GOT3 (cell line): ENCODE measurements at regions not wholly inside any gene's neighbourhood (a gene's known extent, or its start where the extent isn't known, plus 50 kb on each side); places are given as distances from the start of the nearest gene placed in this dataset.
"Not testable (repeated sequence)": the region's sequence is repeated elsewhere in the genome, so short reads cannot be mapped to it uniquely, and the experiment has no call there.

Experiments used
- DNase-seq: peaks from one replicate; lab custom pipeline; 2025; ENCODE audit warnings: mixed read lengths; lab: John Stamatoyannopoulos, UW

GRCh38 chrX:40530509-40530908 lies 50.3 kb upstream of the ATP6AP2 start:
- no peak for DNase-seq

GRCh38 chrX:40527543-40527942 lies 53.2 kb upstream of the ATP6AP2 start:
- no peak for DNase-seq

GRCh38 chrX:40526412-40526811 lies 54.4 kb upstream of the ATP6AP2 start:
- no peak for DNase-seq

- DNase-seq, result not testable (repeated sequence)
These were observed 54.9 kb upstream of the ATP6AP2 start for GRCh38 chrX:40525901-40526300.

GRCh38 chrX:40524423-40524822 lies 56.3 kb upstream of the ATP6AP2 start:
- no peak for DNase-seq

- no peak for DNase-seq
These were observed 56.9 kb upstream of the ATP6AP2 start for GRCh38 chrX:40523852-40524251.

GRCh38 chrX:40521868-40522450 lies 58.8 kb upstream of the ATP6AP2 start:
- DNase-seq, result no peak

- no peak for DNase-seq
These were observed 66.4 kb upstream of the ATP6AP2 start for GRCh38 chrX:40514376-40514775.

- no peak for DNase-seq
These were observed 66.9 kb upstream of the ATP6AP2 start for GRCh38 chrX:40513835-40514234.

GRCh38 chrX:40513012-40513411 lies 67.8 kb upstream of the ATP6AP2 start:
- DNase-seq, result no peak

- DNase-seq, result no peak
These were observed 69.5 kb upstream of the ATP6AP2 start for GRCh38 chrX:40511258-40511657.

GRCh38 chrX:40508560-40508959 lies 72.2 kb upstream of the ATP6AP2 start:
- no peak for DNase-seq

GRCh38 chrX:40506201-40506985 lies 74.4 kb upstream of the ATP6AP2 start:
- DNase-seq, result no peak

GRCh38 chrX:40504801-40505605 lies 75.8 kb upstream of the ATP6AP2 start:
- no peak for DNase-seq

GRCh38 chrX:40503094-40503493 lies 77.7 kb upstream of the ATP6AP2 start:
- DNase-seq, result no peak

GRCh38 chrX:40502688-40503087 lies 78.1 kb upstream of the ATP6AP2 start:
- no peak for DNase-seq

- DNase-seq, result no peak
These were observed 79.5 kb upstream of the ATP6AP2 start for GRCh38 chrX:40501164-40501855.

- no peak for DNase-seq
These were observed 84.0 kb upstream of the ATP6AP2 start for GRCh38 chrX:40496728-40497127.

GRCh38 chrX:40495659-40496058 lies 85.1 kb upstream of the ATP6AP2 start:
- no peak for DNase-seq

- DNase-seq, result no peak
These were observed 86.8 kb upstream of the ATP6AP2 start for GRCh38 chrX:40494005-40494404.

GRCh38 chrX:40488296-40488695 lies 92.5 kb upstream of the ATP6AP2 start:
- DNase-seq, result no peak

GRCh38 chrX:40485973-40486372 lies 94.8 kb upstream of the ATP6AP2 start:
- no peak for DNase-seq
